Smooth muscle cell (in vitro differentiated cells): ENCODE measurements at regions not wholly inside any gene's neighbourhood (a gene's known extent, or its start where the extent isn't known, plus 50 kb on each side); places are given as distances from the start of the nearest gene placed in this dataset.

Experiments
- DNase-seq: peaks from one replicate; lab custom pipeline; 2025; ENCODE audit not compliant: unreplicated experiment; lab: John Stamatoyannopoulos, UW
- H2AFZ ChIP-seq: fragments of 200-600 bp; sonication (generic); 2 replicates; pipeline ENCODE4 v1.6.0; 2016; ENCODE audit warnings: antibody characterized with exemption, low read depth, mild to moderate bottlenecking
- H3F3A ChIP-seq: fragments of 200-600 bp; sonication (generic); 2 replicates; pipeline ENCODE4 v1.6.0; 2017; ENCODE audit warnings: antibody characterized with exemption, low read depth
- H3K27ac ChIP-seq: fragments of 200-600 bp; sonication (generic); 2 replicates; pipeline ENCODE4 v1.5.1; 2016; ENCODE audit warnings: low read depth, mild to moderate bottlenecking
- H3K27me3 ChIP-seq: fragments of 200-600 bp; sonication (generic); 2 replicates; pipeline ENCODE4 v1.6.1; 2016; ENCODE audit warnings: low read depth, mild to moderate bottlenecking
- H3K36me3 ChIP-seq: fragments of 200-600 bp; sonication (generic); 2 replicates; pipeline ENCODE4 v1.5.1; 2016; ENCODE audit warnings: low read depth
- H3K4me1 ChIP-seq: fragments of 200-600 bp; sonication (generic); 2 replicates; pipeline ENCODE4 v1.5.1; 2016; ENCODE audit warnings: low read depth
- H3K4me2 ChIP-seq: fragments of 200-600 bp; sonication (generic); 2 replicates; pipeline ENCODE4 v1.6.0; 2016; ENCODE audit warnings: mild to moderate bottlenecking
- H3K4me3 ChIP-seq: fragments of 200-600 bp; sonication (generic); 2 replicates; pipeline ENCODE4 v1.5.1; 2016; ENCODE audit warnings: mild to moderate bottlenecking
- H3K79me2 ChIP-seq: fragments of 200-600 bp; sonication (generic); 2 replicates; pipeline ENCODE4 v1.6.0; 2016; ENCODE audit warnings: low read depth, mild to moderate bottlenecking
- H3K9ac ChIP-seq: fragments of 200-600 bp; sonication (generic); 2 replicates; pipeline ENCODE4 v1.6.0; 2016; ENCODE audit warnings: low read depth
- H3K9me3 ChIP-seq: fragments of 200-600 bp; sonication (generic); replicated peaks from 2 replicates; pipeline ENCODE4 v1.5.1; 2016; ENCODE audit warnings: low read depth
- H4K20me1 ChIP-seq: fragments of 200-600 bp; sonication (generic); 2 replicates; pipeline ENCODE4 v1.6.0; 2016; ENCODE audit warnings: low read depth
- CTCF ChIP-seq: fragments of 200-600 bp; sonication (generic); IDR thresholded peaks from 2 replicates; pipeline ENCODE4 v1.5.1; 2017; ENCODE audit warnings: borderline replicate concordance, mild to moderate bottlenecking, antibody characterized with exemption; ENCODE audit not compliant: insufficient read depth, poor library complexity, severe bottlenecking
- WGBS: methylation state at CpG from one replicate; pipeline ENCODE4 v1.1.7; 2016; ENCODE audit warnings: low lambda C conversion rate; 5-methylcytosine and 5-hydroxymethylcytosine counted together

- no peak overlapping the region for H2AFZ ChIP-seq
- H3K9ac ChIP-seq = no peak overlapping the region
- no peak overlapping the region for H3K4me2 ChIP-seq
- no peaks in the 10 kb centered on the region for H3K36me3 ChIP-seq
- H3K27ac ChIP-seq = no peak overlapping the region
- H3K9me3 ChIP-seq = no peaks in the 10 kb centered on the region
- 88% methylated on average over 8 of the region's 8 CpGs for WGBS
- DNase-seq = no peak
- H4K20me1 ChIP-seq = no peaks in the 10 kb centered on the region
- H3K4me3 ChIP-seq = no peak overlapping the region
- no peaks in the 10 kb centered on the region for H3K27me3 ChIP-seq
- no peaks in the 10 kb centered on the region for H3F3A ChIP-seq
- H3K4me1 ChIP-seq = no peaks in the 10 kb centered on the region
- no peaks in the 10 kb centered on the region for H3K79me2 ChIP-seq
- TF ChIP-seq CTCF = no peak
Observed at GRCh38 chr6:40887079-40887791, 151.8 kb downstream of the UNC5CL start.

- Histone ChIP-seq H3K27ac (no peak overlapping the region), H3K27me3 (no peaks in the 10 kb centered on the region), H2AFZ (no peak overlapping the region), H3K9ac (no peak overlapping the region), H4K20me1 (no peaks in the 10 kb centered on the region), H3K79me2 (no peaks in the 10 kb centered on the region), H3K4me2 (no peak overlapping the region), H3K4me1 (no peaks in the 10 kb centered on the region), H3K36me3 (no peaks in the 10 kb centered on the region), H3F3A (no peaks in the 10 kb centered on the region), H3K9me3 (no peaks in the 10 kb centered on the region), H3K4me3 (no peak overlapping the region)
- no peak for DNase-seq
- WGBS = 64% methylated on average over 5 of the region's 5 CpGs
- no peak for TF ChIP-seq CTCF
Observed at GRCh38 chr6:40885139-40885774, 153.8 kb downstream of the UNC5CL start.

- Histone ChIP-seq H2AFZ (no peak overlapping the region), H3K27ac (no peak overlapping the region), H3F3A (no peaks in the 10 kb centered on the region), H3K4me1 (no peaks in the 10 kb centered on the region), H4K20me1 (no peaks in the 10 kb centered on the region), H3K4me3 (no peak overlapping the region), H3K9me3 (no peaks in the 10 kb centered on the region), H3K9ac (no peak overlapping the region), H3K79me2 (no peaks in the 10 kb centered on the region), H3K36me3 (no peaks in the 10 kb centered on the region), H3K4me2 (no peak overlapping the region), H3K27me3 (no peaks in the 10 kb centered on the region)
- WGBS = 84% methylated on average over 6 of the region's 6 CpGs
- no peak for TF ChIP-seq CTCF
- no peak for DNase-seq
Observed at GRCh38 chr6:40882323-40882997, 156.6 kb downstream of the UNC5CL start.
